Suppressor macrophage treated with lipopolysaccharide for 1 hour (primary cell): ENCODE measurements at regions not wholly inside any gene's neighbourhood (a gene's known extent, or its start where the extent isn't known, plus 50 kb on each side); places are given as distances from the start of the nearest gene placed in this dataset.

Source experiments
- DNase-seq, 3 donors: peaks; one replicate each; pipeline ENCODE4 v3.0.0-alpha.2; 2020 to 2022

GRCh38 chr14:49999826-50000379 is 107.0 kb downstream of the ARF6 start:
- no peak for DNase-seq

- peak; percentile 81 to 92 (median 86) for DNase-seq
These were observed 107.7 kb downstream of the ARF6 start for GRCh38 chr14:50000380-50001150.

GRCh38 chr14:50001151-50001998 is 108.5 kb downstream of the ARF6 start:
- DNase-seq: peak in 1 of 3 donors; percentile 30

GRCh38 chr14:50001999-50002925 is 109.4 kb downstream of the ARF6 start:
- DNase-seq: no peak

GRCh38 chr14:50002926-50003212 is 110.0 kb downstream of the ARF6 start:
- DNase-seq: no peak

- peak; percentile 84 to 92 (median 90) for DNase-seq
These were observed 110.5 kb downstream of the ARF6 start for GRCh38 chr14:50003213-50004021.

GRCh38 chr14:50006141-50006540 is 110.2 kb downstream of the VCPKMT start:
- no peak for DNase-seq

- no peak for DNase-seq
These were observed 109.1 kb downstream of the VCPKMT start for GRCh38 chr14:50007123-50007903.

- no peak for DNase-seq
These were observed 107.8 kb downstream of the VCPKMT start for GRCh38 chr14:50008562-50008961.

GRCh38 chr14:50008974-50009373 is 107.4 kb downstream of the VCPKMT start:
- no peak for DNase-seq

GRCh38 chr14:50010752-50011151 is 105.6 kb downstream of the VCPKMT start:
- DNase-seq: no peak

- no peak for DNase-seq
These were observed 105.1 kb downstream of the VCPKMT start for GRCh38 chr14:50011242-50011641.

GRCh38 chr14:50012644-50013043 is 103.7 kb downstream of the VCPKMT start:
- DNase-seq: no peak

GRCh38 chr14:50013198-50013918 is 103.0 kb downstream of the VCPKMT start:
- no peak for DNase-seq

GRCh38 chr14:50013934-50014333 is 102.4 kb downstream of the VCPKMT start:
- DNase-seq: no peak

GRCh38 chr14:50014809-50015430 is 101.5 kb downstream of the VCPKMT start:
- DNase-seq: no peak

GRCh38 chr14:50015716-50016115 is 100.7 kb downstream of the VCPKMT start:
- DNase-seq: peak; percentile 62 to 71 (median 66)

- DNase-seq: no peak
These were observed 98.0 kb downstream of the VCPKMT start for GRCh38 chr14:50018201-50018932.

GRCh38 chr14:50018933-50019210 is 97.5 kb downstream of the VCPKMT start:
- no peak for DNase-seq
